ENCODE measurements at regions not wholly inside any gene's neighbourhood (a gene's known extent, or its start where the extent isn't known, plus 50 kb on each side); places are given as distances from the start of the nearest gene placed in this dataset.
"Not testable (repeated sequence)": the region's sequence is repeated elsewhere in the genome, so short reads cannot be mapped to it uniquely, and the experiment has no call there.

DNA sequence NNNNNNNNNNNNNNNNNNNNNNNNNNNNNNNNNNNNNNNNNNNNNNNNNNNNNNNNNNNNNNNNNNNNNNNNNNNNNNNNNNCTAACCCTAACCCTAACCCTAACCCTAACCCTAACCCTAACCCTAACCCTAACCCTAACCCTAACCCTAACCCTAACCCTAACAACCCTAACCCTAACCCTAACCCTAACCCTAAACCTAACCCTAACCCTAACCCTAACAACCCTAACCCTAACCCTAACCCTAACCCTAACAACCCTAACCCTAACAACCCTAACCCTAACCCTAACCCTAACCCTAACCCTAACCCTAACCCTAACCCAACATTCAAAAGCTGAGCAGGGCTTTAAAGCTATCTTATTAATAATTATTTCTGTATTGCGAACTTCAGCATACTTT, 182.5 kb upstream of the FAM20C start:
- H3K4me3 ChIP-seq (ENCODE audit: low read depth, low read length); DNase-seq (ENCODE audit: low read depth, low spot score); in situ Hi-C loops (cut with HindIII; ENCODE audit: low sequenced_read_pairs): not testable (repeated sequence)

DNA sequence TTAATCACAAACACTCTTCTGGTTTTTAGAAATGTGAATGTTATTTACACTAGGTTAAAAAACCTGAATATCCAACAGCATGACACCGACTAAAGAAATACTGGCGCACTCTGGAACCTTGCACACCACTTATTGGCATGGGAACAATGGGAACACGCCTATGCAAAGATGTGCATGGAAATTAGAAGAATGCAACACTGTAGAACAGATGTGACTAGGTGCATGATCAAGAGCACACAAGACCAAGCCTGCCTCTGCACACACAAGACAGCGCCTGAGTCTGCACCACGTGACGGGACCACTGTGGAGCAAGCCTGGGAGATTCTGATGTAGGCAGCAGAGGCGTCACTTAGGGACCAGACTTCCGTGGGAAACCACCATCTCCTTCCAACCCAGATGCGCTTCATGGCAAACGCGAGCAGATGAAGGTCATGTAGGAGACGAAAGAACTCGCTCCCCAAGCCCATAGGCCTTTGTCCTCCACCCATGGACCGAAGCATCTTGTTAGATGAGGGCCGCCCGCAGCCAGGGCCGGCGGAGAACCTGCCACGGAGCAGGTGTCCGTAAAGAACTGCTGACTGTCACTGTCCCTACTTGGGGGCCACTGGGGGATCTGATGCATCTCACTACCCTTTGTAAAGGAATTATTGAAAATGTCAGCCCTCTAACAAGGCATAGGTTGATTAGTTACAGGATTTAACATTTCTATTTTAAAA, 159.6 kb upstream of the FAM20C start:
- H3K4me3 ChIP-seq (ENCODE audit: low read depth, low read length); in situ Hi-C loops (cut with HindIII; ENCODE audit: low sequenced_read_pairs); DNase-seq (ENCODE audit: low read depth, low spot score): not testable (repeated sequence)

- DNase-seq (ENCODE audit: low read depth, low spot score); H3K4me3 ChIP-seq (ENCODE audit: low read depth, low read length); in situ Hi-C loops (cut with HindIII; ENCODE audit: low sequenced_read_pairs): not testable (repeated sequence)
Observed at GRCh38 chr7:35121-35541, 157.2 kb upstream of the FAM20C start.

DNA sequence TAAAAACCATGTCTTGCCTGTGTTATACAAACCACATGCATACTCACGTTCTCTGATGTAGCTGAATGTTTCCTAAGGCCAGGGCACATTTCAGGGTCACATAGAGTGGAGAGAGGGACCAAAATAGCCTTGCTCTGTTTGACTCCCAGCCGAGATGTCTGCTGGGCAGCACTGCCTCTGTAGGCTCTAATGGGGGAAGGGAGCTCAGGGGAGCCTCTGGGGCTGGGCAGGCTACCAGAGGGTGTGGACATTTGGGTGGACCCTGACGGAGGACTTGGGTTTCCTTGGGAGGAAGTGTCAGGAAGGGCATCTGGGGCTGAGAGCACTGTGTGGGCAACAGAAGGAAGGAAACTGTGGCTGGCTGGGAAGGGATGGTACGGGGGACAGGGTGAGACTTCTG, 155.8 kb upstream of the FAM20C start:
- in situ Hi-C loops (cut with HindIII; ENCODE audit: low sequenced_read_pairs); H3K4me3 ChIP-seq (ENCODE audit: low read depth, low read length); DNase-seq (ENCODE audit: low read depth, low spot score): not testable (repeated sequence)

- in situ Hi-C loops (cut with HindIII; ENCODE audit: low sequenced_read_pairs); H3K4me3 ChIP-seq (ENCODE audit: low read depth, low read length); DNase-seq (ENCODE audit: low read depth, low spot score): not testable (repeated sequence)
Observed at GRCh38 chr7:37656-38055, 154.7 kb upstream of the FAM20C start.

GRCh38 chr7:38444-38843, 153.9 kb upstream of the FAM20C start:
- H3K4me3 ChIP-seq (ENCODE audit: low read depth, low read length); DNase-seq (ENCODE audit: low read depth, low spot score); in situ Hi-C loops (cut with HindIII; ENCODE audit: low sequenced_read_pairs): not testable (repeated sequence)

DNA sequence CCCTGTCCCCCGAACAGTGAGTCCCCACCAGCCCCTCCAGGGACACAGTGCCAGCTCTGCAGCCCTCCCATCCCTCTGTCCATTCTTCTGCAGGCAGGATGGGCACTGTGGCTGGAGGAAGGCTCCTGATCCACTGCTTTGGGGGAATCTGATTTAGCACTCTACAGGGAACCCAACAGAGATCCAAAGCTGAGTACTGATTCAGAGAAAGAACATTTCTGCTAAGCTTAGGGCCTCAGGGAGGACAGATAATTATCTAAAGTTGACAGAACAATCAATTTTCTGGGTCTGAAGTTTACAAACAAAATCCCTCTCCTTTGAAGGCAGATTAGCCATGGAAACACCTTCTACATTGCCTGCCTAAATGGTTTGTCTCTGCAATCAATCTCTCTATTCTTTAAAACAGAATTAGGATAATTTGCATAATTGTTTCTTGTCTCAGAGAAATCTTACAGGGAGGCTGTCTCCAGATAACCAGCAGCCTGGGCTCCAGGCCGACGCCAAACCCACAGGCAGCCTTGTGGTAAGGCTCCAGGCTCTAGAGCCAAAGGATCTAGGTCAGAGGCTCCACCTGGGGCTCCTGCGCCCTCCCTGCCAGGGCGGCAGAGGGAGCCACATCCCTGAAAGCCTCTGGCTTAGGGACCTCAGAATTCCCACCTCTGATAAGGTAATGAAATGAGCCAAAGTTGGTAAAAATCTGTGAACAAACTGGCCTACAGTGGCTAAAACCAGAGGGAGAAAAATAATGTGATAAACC, 152.2 kb upstream of the FAM20C start:
- H3K4me3 ChIP-seq (ENCODE audit: low read depth, low read length); in situ Hi-C loops (cut with HindIII; ENCODE audit: low sequenced_read_pairs): not testable (repeated sequence)
- peak; percentile 62 for DNase-seq (ENCODE audit: low read depth, low spot score)
- peak; percentile 20 for TF ChIP-seq CTCF (IDR thresholded peaks at IDR 0.05; ENCODE audit: low read depth, low read length)

DNA sequence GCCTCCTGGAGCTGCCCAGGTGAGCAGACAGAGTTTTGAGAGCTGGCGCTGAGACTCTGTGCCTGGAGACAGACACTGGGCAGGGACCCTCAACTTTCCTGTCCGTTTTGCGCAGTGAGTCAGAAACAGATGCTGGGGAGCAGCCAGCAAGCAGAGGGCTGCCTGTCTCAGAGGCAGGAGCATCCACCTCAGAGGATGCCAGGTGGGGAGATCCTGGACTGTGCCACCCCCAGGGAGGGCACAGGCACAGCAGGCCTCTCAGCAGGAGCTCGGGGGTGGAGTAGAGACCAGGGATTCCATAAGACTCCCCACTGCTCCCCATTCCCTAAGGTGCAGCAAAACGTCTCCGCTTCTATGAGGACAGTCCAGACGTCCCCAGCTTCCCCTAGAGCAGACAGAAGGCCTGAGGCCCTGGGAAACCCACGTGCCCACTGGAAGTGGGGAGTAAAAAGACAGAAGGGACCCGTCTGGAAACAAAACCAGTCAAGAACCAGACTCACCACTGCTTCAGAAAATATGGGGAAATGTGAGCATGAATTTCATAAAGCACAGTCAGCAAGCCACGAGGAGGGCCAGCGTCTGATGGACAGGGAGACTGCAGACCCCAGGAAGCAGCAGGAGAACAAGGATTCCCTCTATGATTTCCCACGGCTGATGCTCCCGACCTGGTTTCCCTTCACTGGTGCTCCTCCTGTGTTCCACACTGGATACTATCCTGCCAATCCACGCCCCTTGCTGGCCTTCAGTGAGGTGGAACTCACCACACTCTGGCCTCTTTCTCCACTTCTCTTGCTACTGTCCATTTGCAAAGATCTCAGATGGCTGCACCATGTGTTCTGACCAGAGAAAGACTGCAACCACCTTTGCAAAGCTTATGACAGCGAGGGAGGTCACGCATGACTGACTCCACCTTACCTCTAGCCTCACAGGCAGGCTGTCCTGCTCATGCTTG, 151.3 kb upstream of the FAM20C start:
- in situ Hi-C loops (cut with HindIII; ENCODE audit: low sequenced_read_pairs) = no loop called here
- H3K4me3 ChIP-seq (ENCODE audit: low read depth, low read length) = no peak overlapping the region
- no peak for DNase-seq (ENCODE audit: low read depth, low spot score)
- no peak for TF ChIP-seq CTCF (IDR thresholded peaks at IDR 0.05; ENCODE audit: low read depth, low read length)

DNA sequence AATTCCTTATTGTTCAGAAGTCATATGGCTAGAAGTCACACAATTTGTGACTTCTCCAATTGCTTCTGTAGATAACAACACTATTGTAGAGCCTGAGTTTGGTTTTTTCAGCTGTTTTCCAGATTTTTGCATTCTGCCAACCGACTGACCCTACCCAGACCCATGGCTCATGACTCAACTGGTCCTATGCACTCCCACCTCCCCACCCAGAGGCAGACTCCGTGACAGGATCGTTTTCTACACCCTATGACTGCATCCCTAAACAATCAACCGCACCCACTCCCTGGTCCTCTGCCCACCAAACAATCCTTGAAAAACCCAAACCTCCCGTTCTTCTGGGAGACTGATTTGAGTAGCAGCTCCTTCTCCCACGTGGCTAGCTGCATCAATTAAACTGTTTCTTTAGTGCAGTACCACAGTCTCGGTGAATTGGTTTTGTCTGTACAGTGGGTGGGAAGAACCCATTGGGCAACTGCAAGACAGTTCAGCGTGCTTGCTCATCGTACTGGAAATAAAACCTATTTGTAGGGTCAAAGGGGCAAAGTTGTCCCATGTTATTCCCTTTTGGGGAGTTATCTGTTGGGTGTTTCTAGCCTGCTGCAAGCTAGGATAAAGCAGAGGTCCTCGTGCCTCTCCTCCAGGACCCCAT, 150.3 kb upstream of the FAM20C start:
- no peak for TF ChIP-seq CTCF (IDR thresholded peaks at IDR 0.05; ENCODE audit: low read depth, low read length)
- DNase-seq (ENCODE audit: low read depth, low spot score) = no peak
- no peak overlapping the region for H3K4me3 ChIP-seq (ENCODE audit: low read depth, low read length)
- in situ Hi-C loops (cut with HindIII; ENCODE audit: low sequenced_read_pairs) = no loop called here
